CD4-positive, alpha-beta T cell treated with Interleukin-6 for 4 hours (primary cell): ENCODE measurements at regions not wholly inside any gene's neighbourhood (a gene's known extent, or its start where the extent isn't known, plus 50 kb on each side); places are given as distances from the start of the nearest gene placed in this dataset.

Experiments
- DNase-seq: peaks from one replicate; pipeline ENCODE4 v3.0.0-alpha.2; 2020; ENCODE audit warnings: mixed read lengths

DNA sequence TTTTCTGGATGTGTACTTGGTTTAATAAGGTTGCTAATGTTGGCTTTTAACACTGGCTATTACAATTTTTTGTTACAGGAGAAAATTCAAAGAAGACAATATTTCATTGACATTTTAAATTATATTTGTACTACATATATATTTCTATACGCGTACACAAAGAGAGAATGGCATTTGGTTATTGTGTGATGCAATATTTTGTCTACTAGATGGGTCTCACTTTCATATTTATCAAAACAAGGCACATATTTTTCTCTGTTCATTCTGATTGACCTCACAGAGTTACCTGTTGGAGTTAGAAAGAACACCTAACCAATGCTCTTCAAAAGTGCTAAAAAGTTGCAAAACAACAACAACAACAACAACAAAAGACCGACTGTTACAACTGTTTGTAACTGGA lies 50.2 kb upstream of the VGLL3 start:
- DNase-seq, result no peak
